ELR (cell line): ENCODE measurements at regions not wholly inside any gene's neighbourhood (a gene's known extent, or its start where the extent isn't known, plus 50 kb on each side); places are given as distances from the start of the nearest gene placed in this dataset.

Source experiments
- DNase-seq: peaks from one replicate; pipeline ENCODE4 v3.0.0-alpha.2; 2015; ENCODE audit warnings: low read depth

- DNase-seq: peak; percentile 64
Measured at GRCh38 chr12:87930033-87930432, 99.2 kb downstream of the C12orf50 start.

- DNase-seq: no peak
Measured at GRCh38 chr12:87929346-87929745, 99.9 kb downstream of the C12orf50 start.

GRCh38 chr12:87928031-87928430 is 101.2 kb downstream of the C12orf50 start:
- no peak for DNase-seq

GRCh38 chr12:87925021-87925420 is 104.2 kb downstream of the C12orf50 start:
- no peak for DNase-seq

GRCh38 chr12:87924149-87924548 is 105.1 kb downstream of the C12orf50 start:
- no peak for DNase-seq

GRCh38 chr12:87923361-87923760 is 105.8 kb downstream of the C12orf50 start:
- DNase-seq: no peak

GRCh38 chr12:87922736-87923135 is 106.5 kb downstream of the C12orf50 start:
- no peak for DNase-seq

- DNase-seq: peak; percentile 13
Measured at GRCh38 chr12:87921621-87922020, 107.6 kb downstream of the C12orf50 start.

GRCh38 chr12:87920139-87920538 is 109.1 kb downstream of the C12orf50 start:
- DNase-seq: no peak

GRCh38 chr12:87901457-87901856 is 127.7 kb downstream of the C12orf50 start:
- DNase-seq: no peak

- no peak for DNase-seq
Measured at GRCh38 chr12:87897662-87898061, 131.5 kb downstream of the C12orf50 start.

GRCh38 chr12:87883806-87884205 is 145.4 kb downstream of the C12orf50 start:
- DNase-seq: peak; percentile 16

GRCh38 chr12:87879141-87879540 is 150.1 kb downstream of the C12orf50 start:
- no peak for DNase-seq

GRCh38 chr12:87870493-87871460 is 158.4 kb downstream of the C12orf50 start:
- no peak for DNase-seq

- peak; percentile 57 for DNase-seq
Measured at GRCh38 chr12:87870061-87870460, 159.1 kb downstream of the C12orf50 start.

- DNase-seq: peak; percentile 45
Measured at GRCh38 chr12:87866578-87867292, 162.5 kb downstream of the C12orf50 start.

- DNase-seq: no peak
Measured at GRCh38 chr12:87861791-87862190, 167.4 kb downstream of the C12orf50 start.

- DNase-seq: no peak
Measured at GRCh38 chr12:87853448-87854003, 175.7 kb downstream of the C12orf50 start.

GRCh38 chr12:87849074-87849473 is 180.1 kb downstream of the C12orf50 start:
- DNase-seq: no peak

- peak; percentile 73 for DNase-seq
Measured at GRCh38 chr12:87848248-87848868, 180.8 kb downstream of the C12orf50 start.

GRCh38 chr12:87847147-87847546 is 182.1 kb downstream of the C12orf50 start:
- DNase-seq: no peak

- no peak for DNase-seq
Measured at GRCh38 chr12:87846045-87846444, 183.2 kb downstream of the C12orf50 start.
